ENCODE measurements at regions not wholly inside any gene's neighbourhood (a gene's known extent, or its start where the extent isn't known, plus 50 kb on each side); places are given as distances from the start of the nearest gene placed in this dataset.

GRCh38 chr10:6743291-6743849, 163.3 kb upstream of the PRKCQ start:
- CTCF ChIA-PET = no interaction called here
- Histone ChIP-seq H3K4me1 (no peaks in the 10 kb centered on the region), H3K36me3 (ENCODE audit: control insufficient read depth, insufficient read depth, low read length) (no peaks in the 10 kb centered on the region), H3K4me3 (ENCODE audit: low read depth, low read length) (no peak overlapping the region), H3K9me3 (no peaks in the 10 kb centered on the region), H3K27me3 (replicated peaks; ENCODE audit: control insufficient read depth, insufficient read depth, low read length) (no peaks in the 10 kb centered on the region)
- H3K4me1 Mint-ChIP-seq (ENCODE audit: low read depth, unreplicated experiment) = no peaks in the 10 kb centered on the region
- H3K27me3 Mint-ChIP-seq (ENCODE audit: insufficient read depth, unreplicated experiment) = peaks cover 15% of the 10 kb centered on the region
- no peaks in the 10 kb centered on the region for H3K36me3 Mint-ChIP-seq (ENCODE audit: insufficient read depth, unreplicated experiment)
- no peaks in the 10 kb centered on the region for H3K9me3 Mint-ChIP-seq (ENCODE audit: unreplicated experiment)
- DNase-seq = no peak
- POLR2A ChIA-PET = no interaction called here
- no peak overlapping the region for H3K27ac Mint-ChIP-seq (ENCODE audit: unreplicated experiment)
- no peak overlapping the region for H3K4me3 Mint-ChIP-seq (ENCODE audit: unreplicated experiment)
- intact Hi-C loops (cut with micrococcal nuclease; ENCODE audit: unreplicated experiment) = no loop called here
- TF ChIP-seq, protein P1, sequence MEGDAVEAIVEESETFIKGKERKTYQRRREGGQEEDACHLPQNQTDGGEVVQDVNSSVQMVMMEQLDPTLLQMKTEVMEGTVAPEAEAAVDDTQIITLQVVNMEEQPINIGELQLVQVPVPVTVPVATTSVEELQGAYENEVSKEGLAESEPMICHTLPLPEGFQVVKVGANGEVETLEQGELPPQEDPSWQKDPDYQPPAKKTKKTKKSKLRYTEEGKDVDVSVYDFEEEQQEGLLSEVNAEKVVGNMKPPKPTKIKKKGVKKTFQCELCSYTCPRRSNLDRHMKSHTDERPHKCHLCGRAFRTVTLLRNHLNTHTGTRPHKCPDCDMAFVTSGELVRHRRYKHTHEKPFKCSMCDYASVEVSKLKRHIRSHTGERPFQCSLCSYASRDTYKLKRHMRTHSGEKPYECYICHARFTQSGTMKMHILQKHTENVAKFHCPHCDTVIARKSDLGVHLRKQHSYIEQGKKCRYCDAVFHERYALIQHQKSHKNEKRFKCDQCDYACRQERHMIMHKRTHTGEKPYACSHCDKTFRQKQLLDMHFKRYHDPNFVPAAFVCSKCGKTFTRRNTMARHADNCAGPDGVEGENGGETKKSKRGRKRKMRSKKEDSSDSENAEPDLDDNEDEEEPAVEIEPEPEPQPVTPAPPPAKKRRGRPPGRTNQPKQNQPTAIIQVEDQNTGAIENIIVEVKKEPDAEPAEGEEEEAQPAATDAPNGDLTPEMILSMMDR (IDR thresholded peaks at IDR 0.05; ENCODE audit: insufficient read depth in 1 of 2, low read depth in 1 of 2, low read length in 1 of 2, severe bottlenecking in 1 of 2, unreplicated experiment in 1 of 2) = no peak
- BruUV-seq (replicated peaks) = no TSS peak

DNA sequence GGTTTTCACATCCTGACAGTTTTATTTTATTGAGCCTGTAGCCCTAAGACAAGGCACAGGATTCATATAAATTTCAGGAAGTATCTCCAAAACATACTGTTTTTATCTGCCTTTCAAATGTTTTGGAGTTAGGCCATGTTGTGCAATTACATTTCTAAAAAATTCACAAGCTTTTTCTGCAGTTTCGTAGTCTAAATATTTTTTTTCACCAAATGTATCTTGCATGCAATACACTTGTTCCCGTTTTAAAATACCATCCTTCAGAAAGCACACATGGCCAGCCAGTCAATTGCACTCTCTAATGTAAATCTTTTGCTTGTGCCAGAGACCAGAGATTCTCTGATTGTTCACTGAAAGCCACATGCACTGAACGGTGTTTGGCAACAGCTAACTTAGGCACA, 161.5 kb upstream of the PRKCQ start:
- no peak overlapping the region for H3K4me3 Mint-ChIP-seq (ENCODE audit: unreplicated experiment)
- intact Hi-C loops (cut with micrococcal nuclease; ENCODE audit: unreplicated experiment) = no loop called here

DNA sequence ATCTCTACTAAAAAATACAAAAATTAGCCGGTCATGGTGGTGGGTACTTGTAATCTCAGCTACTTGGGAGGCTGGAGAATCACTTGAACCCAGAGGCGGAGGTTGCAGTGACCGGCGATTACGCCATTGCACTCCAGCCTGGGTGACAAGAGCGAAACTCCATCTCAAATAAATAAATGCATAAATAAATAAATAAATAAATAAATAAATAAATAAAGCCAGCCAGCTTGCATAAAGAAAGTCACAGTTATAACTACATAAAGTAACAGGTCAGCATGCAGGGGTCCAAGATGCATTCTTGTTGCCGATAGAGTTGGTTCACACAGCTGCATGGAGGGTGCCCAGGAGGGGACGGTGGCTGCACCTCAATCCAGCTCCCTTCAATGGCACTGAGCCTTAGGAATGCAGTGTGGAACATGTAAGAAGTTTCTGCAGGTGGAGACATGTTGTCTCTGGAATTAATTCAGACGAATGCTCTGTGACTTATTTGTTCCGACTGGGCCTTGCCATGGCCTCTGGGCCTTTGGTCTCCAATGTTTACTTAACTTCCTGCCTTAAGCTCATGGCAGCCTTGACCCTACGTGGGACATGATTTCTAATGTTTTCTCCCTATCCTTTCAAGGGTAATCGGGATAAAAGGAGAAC, 159.6 kb upstream of the PRKCQ start:
- H3K4me1 ChIP-seq = no peaks in the 10 kb centered on the region
- POLR2A ChIA-PET = no interaction called here
- no peaks in the 10 kb centered on the region for H3K36me3 Mint-ChIP-seq (ENCODE audit: insufficient read depth, unreplicated experiment)

More for the DNA sequence above, 161.5 kb upstream of the PRKCQ start:
- no TSS peak for BruUV-seq (replicated peaks)
- no peak overlapping the region for H3K27ac Mint-ChIP-seq (ENCODE audit: unreplicated experiment)
- Histone ChIP-seq H3K9me3 (no peaks in the 10 kb centered on the region), H3K36me3 (ENCODE audit: control insufficient read depth, insufficient read depth, low read length) (no peaks in the 10 kb centered on the region), H3K4me1 (no peaks in the 10 kb centered on the region), H3K4me3 (ENCODE audit: low read depth, low read length) (no peak overlapping the region), H3K27me3 (replicated peaks; ENCODE audit: control insufficient read depth, insufficient read depth, low read length) (no peaks in the 10 kb centered on the region)
- H3K36me3 Mint-ChIP-seq (ENCODE audit: insufficient read depth, unreplicated experiment) = no peaks in the 10 kb centered on the region
- no peak for DNase-seq
- ChIA-PET POLR2A (no interaction called here), CTCF (no interaction called here)
- H3K27me3 Mint-ChIP-seq (ENCODE audit: insufficient read depth, unreplicated experiment) = peaks cover 15% of the 10 kb centered on the region
- no peaks in the 10 kb centered on the region for H3K9me3 Mint-ChIP-seq (ENCODE audit: unreplicated experiment)
- TF ChIP-seq, protein P1 (IDR thresholded peaks at IDR 0.05; ENCODE audit: insufficient read depth in 1 of 2, low read depth in 1 of 2, low read length in 1 of 2, severe bottlenecking in 1 of 2, unreplicated experiment in 1 of 2) = no peak
- H3K4me1 Mint-ChIP-seq (ENCODE audit: low read depth, unreplicated experiment) = no peaks in the 10 kb centered on the region

More for the DNA sequence above, 159.6 kb upstream of the PRKCQ start:
- Mint-ChIP-seq H3K9me3 (ENCODE audit: unreplicated experiment) (no peaks in the 10 kb centered on the region), H3K27me3 (ENCODE audit: insufficient read depth, unreplicated experiment) (peaks cover 28% of the 10 kb centered on the region), H3K4me3 (ENCODE audit: unreplicated experiment) (no peak overlapping the region), H3K4me1 (ENCODE audit: low read depth, unreplicated experiment) (no peaks in the 10 kb centered on the region), H3K27ac (ENCODE audit: unreplicated experiment) (no peak overlapping the region)
- H3K4me3 ChIP-seq (ENCODE audit: low read depth, low read length) = no peak overlapping the region
- H3K36me3 ChIP-seq (ENCODE audit: control insufficient read depth, insufficient read depth, low read length) = no peaks in the 10 kb centered on the region
- no peak for DNase-seq
- H3K9me3 ChIP-seq = no peaks in the 10 kb centered on the region
- intact Hi-C loops (cut with micrococcal nuclease; ENCODE audit: unreplicated experiment) = no loop called here
- no peaks in the 10 kb centered on the region for H3K27me3 ChIP-seq (replicated peaks; ENCODE audit: control insufficient read depth, insufficient read depth, low read length)
- BruUV-seq (replicated peaks) = no TSS peak
- TF ChIP-seq, protein P1 (IDR thresholded peaks at IDR 0.05; ENCODE audit: insufficient read depth in 1 of 2, low read depth in 1 of 2, low read length in 1 of 2, severe bottlenecking in 1 of 2, unreplicated experiment in 1 of 2) = no peak
- CTCF ChIA-PET = no interaction called here
